ENCODE measurements at regions not wholly inside any gene's neighbourhood (a gene's known extent, or its start where the extent isn't known, plus 50 kb on each side); places are given as distances from the start of the nearest gene placed in this dataset.

DNA sequence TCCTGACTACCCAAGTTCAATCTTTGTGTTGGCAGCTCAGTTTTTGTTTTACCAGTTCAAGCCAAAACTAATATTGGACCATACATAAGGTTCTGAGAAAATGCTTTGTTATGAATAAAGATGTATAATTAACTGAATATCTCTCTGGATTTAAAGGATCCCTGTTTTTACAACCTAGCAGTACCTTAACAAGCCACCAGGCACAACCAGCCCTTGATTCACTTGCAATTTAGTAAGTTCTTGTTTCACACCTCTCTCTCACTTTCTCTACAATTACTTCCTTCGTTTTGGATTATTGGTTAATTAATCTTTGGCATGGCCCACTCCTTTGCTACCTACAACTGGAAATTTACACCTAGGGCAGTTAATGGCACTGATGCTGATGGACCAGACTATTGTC, 531.9 kb downstream of the SQOR start:
- no peak overlapping the region for H3K27ac ChIP-seq
- no peak overlapping the region for H3K4me3 ChIP-seq

DNA sequence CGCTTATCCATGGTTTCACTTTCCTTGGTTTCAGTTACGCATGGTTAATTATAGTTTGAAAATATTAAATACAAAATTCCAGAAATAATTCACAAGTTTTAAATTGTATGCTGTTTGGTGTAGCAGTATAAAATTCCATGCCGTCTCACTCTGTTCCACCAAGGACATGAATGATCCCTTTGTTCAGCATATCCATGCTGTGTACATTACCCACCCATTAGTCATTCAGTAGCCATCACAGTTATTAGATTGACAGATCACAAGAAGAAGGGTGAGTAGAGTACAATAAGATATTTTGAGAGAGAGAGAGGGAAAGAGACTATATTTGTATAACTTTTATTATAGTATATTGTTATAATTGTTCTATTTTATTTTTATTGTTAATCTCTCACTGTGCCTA, 535.5 kb downstream of the SQOR start:
- H3K4me3 ChIP-seq, result no peak overlapping the region

DNA sequence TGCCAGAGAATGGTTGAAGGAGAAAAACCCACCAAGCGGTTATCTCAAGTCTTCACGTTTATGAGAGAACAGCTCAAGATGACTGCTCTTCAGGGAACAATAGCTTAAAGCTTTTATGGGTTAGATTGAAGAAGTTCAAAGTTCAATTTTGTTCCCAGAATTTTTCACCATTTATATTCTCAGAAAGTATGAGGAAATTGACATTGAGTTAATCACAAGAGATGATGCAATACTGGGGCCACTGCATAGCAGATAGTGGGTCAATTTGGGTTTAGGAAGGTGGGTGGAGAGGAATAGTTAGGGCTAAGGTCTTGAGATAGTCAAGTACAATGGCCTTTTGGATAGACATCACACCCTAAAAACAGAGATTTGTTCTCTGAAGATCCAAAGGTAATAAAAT, 539.3 kb downstream of the SQOR start:
- no peak overlapping the region for H3K27ac ChIP-seq
- H3K4me3 ChIP-seq, result no peak overlapping the region

More for the DNA sequence above, 535.5 kb downstream of the SQOR start:
- H3K27ac ChIP-seq, result no peak overlapping the region

DNA sequence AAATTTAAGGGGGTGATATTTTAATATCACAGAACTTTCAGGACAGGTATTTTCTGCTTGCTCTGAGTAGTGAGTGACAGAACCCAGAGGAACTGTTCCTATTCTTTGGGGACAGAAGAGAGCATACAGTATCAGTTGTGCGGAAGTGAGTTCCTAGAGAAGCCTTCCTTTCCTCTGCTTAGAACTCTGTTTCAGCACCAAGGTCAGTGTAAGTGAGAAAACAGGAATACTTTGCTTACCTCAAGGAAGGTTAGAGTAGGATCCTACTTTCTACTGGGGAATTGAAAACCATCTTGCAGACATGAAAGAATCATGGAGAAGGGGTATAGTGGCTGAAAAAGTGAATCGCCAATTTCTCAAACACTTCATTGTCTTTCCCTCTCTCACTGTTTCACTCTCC, 542.4 kb downstream of the SQOR start:
- Histone ChIP-seq H3K27ac (no peak overlapping the region), H3K4me3 (no peak overlapping the region)

DNA sequence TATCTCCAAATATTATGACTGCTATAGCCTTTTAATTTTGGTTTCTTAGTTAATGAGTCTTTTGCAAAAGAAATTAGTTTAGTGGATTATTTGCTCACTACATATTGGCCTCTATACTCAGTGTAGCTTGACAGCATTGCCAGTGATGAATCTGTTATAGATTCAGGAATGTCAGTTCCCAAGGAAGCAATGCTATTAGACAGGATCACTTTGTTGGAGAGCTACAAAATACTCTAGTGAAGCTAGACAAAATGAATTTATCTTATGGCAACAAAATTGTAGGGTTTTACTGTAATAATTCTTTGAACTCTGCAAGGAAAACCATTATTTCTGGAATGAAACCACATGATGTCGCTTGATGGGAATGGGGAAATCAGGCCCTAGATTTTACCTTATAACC, 543.3 kb downstream of the SQOR start:
- Histone ChIP-seq H3K4me3 (no peak overlapping the region), H3K27ac (no peak overlapping the region)

DNA sequence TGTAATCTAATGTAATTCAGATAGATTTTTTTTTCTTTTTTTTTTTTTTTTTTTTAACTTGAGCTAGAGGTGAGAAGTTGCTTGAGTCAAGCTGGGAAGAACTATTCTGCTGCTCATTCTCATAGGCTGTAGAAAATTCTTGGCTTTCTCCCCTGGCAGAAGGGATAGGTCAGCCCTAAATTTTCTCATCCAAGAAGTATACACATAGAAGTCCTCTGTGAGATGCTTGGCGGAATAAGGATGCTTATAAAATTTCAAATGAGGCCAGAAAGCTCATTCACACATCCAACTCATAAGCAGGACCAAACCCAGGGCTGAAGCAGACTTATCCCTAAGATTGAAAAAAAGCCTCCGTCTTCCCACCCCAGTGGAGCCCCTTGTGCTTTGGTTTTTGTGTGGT, 572.5 kb downstream of the SQOR start:
- H3K4me3 ChIP-seq, result no peak overlapping the region
- H3K27ac ChIP-seq, result no peak overlapping the region

DNA sequence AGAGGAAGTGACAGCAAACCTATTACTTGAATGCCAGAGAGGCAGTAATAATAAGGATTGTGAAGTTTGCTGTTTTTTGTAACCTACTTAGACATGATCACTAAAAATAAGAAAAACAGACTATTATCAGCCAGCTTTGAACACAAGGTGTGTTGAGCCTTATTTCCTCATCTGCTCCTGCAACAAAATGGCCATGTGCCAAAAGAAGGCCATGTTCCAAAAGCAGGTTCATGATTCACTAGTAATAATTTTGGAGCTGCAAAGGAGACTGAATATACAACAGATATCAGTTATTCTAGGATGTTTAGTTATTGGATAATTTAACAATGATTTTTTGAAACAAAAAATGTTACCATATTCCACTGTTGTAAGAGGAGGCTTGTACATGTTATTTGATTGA, 578.7 kb downstream of the SQOR start:
- Histone ChIP-seq H3K4me3 (no peak overlapping the region), H3K27ac (no peak overlapping the region)

DNA sequence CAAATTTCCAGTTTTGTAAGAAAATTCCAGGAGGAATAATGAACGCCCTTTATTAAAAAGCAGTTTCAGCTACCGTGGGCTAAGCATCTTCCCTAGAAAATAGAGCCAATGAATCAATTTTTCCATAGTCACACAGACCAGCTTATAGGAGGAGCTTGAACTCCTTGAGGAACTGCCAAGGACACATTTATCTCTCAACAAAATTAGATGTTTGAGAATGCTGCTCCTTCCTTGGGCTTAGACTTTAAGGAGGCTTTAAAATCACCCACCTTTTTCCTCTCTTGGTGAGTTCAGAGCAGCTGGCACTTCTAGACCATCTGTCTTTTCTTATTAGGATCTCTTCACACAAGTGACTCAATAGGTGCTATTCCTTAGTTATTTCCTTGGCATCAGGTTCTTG, 588.0 kb downstream of the SQOR start:
- no peak overlapping the region for H3K4me3 ChIP-seq
- no peak overlapping the region for H3K27ac ChIP-seq

DNA sequence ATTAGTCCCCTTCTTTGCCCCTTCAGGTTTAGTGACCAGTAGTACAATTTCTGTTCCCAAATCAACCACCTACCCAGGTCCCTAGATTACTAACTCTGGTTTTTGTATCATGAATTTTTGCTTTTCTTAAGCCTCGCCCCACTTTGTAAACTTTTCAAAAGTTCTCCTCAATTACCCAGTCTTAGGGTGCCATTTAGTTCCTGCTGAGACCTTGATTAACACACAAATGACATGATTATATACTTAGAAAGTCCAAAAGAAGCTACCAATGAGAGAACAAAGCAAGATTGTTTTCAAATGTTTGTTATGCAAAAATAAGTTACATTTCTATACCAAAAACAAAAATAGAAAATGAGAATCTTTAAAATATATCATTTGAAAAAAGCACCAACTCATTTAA, 594.4 kb downstream of the SQOR start:
- H3K27ac ChIP-seq, result no peak overlapping the region
- no peak overlapping the region for H3K4me3 ChIP-seq

DNA sequence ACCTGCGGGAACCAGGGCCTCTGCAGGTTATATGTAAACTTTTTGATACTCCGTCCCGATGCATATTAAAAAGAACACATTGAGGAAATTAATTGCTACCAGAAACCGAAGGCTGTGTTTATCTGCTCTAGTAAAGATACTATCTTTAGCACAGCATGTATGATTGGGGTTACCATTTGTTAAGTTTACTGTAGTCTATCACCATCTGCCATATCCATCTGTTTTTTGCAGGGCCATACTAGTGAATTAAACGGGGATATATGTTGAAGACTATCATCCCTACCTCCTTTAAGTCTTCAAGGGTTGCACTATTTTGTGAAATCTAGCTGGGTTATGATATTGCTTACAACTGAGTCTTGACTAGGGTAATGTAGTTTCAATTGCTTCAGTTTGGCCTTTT, 597.0 kb downstream of the SQOR start:
- H3K4me3 ChIP-seq, result no peak overlapping the region

DNA sequence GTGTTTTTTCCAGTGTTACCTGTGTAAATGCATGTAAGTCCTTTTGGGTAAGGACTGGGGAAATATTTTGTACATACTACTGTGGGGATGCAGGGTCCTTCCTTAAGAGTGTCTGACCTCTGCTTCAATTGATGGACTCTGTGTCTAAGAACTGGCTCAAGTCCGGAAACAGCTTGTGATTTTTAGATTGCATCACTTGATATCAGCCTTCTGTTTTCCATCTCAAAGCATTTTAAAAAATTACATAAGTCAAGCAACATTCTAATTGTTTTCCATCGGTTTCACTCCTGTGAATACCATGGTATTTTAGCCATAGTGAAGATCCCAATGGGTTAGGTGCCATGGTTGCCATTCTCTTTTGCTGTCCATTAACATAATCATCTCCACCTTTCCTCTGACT, 597.6 kb downstream of the SQOR start:
- no peak overlapping the region for H3K4me3 ChIP-seq
- H3K27ac ChIP-seq, result no peak overlapping the region

More for the DNA sequence above, 597.0 kb downstream of the SQOR start:
- no peak overlapping the region for H3K27ac ChIP-seq

DNA sequence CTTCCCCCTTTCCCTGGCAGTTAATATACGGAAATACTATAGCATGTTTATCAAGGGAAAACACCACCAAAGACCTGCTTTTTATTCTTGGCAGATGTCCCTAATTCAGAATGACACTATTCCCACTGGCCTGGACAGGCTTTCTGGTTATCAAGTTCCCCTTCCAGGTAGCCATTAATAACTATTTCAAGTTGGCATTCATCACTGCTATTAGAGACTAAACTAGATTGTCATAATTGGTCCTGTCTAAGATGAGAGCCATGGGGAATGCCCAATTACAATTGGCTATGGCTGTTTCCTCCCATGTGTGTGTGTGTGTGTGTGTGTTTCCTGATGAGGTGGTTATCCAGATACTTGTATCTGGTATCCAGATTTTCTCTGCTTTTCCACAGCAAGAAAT, 608.1 kb downstream of the SQOR start:
- no peak overlapping the region for H3K4me3 ChIP-seq
- no peak overlapping the region for H3K27ac ChIP-seq

DNA sequence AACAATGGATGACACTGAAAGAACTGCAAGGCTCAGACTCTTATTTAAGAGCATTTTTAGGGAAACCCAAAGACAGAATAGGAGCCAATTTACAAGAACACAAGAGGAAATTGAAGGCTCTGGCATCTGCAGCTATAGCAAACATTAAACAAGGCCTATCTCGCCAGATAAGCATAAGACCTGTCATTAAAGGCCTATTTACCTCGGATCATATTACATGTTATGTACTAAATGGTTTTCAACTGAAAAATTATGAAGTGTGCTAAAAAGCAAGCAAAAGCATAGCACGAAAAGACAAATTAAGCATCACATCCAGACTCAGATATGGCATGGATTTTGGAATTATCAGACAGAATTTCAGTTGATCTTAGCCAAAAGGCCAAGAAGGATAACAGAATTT, 617.1 kb downstream of the SQOR start:
- Histone ChIP-seq H3K27ac (no peak overlapping the region), H3K4me3 (no peak overlapping the region)

DNA sequence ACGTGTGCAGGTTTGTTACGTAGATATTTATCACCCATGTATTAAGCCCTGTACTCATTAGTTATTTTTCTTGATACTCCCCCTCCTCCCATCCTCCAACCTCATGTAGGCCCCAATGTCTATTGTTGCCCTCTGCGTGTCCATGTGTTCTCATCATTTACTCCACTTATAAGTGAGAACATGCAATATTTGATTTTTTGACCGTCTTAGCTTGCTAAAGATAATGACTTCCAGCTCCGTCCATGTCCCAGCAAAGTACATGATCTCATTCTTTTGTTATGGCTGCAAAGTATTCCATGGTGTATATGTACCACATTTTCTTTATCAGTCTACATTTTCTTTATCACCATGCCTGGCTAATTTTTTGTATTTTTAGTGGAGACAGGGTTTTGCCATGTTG, 623.2 kb downstream of the SQOR start:
- no peak overlapping the region for H3K4me3 ChIP-seq
- H3K27ac ChIP-seq, result no peak overlapping the region

DNA sequence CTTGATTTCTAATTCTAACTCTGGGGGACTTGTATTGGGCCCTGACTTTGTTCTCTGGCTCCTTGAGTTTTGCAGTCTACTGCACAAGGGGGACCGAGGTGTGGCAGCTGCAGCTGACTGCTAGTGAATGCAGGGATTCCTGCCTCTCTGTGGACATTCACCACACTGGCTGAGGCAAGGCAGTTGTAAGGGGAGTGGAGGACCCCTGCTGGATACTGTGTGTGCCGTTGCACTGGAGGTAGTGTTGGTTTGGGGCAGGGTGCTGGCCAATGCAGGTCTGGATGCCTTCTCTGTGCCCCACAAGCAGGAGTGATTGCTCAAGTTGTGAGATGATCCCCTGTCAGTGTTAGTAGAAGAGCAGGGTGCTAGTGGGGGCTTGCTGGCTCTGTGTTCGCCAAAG, 626.1 kb downstream of the SQOR start:
- no peak overlapping the region for H3K4me3 ChIP-seq
- H3K27ac ChIP-seq, result no peak overlapping the region

DNA sequence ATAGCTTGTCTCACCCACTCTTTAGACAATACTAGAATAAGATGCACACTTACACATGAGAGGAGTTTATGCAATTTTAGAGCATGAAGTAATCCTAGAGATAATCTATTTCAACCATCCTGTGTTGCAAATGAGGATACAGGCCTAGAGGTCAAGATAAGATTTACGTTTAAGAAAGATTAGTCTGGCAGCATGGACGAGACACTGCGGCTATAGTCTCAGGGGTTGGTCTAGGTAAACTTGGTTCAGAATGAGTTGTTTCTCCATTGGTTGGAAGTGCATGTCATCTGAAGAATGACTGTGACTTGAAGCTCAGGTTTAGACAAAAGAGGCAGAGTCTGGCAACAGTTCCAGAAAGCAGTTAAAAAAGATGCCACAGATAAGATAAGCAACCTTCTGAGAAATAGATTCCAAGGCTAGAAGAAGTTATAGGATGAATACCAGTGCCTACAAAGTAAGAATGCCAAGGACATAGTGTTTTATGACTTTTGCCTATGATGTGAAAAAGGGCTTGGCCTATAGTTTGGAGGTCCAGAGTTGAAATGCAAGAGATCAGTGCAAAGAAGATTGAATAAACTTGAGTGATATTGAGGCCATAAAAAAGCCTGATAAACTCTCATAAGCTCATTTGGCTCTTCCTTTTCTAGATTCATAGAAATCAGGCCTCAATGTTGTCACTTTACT, 631.0 kb downstream of the SQOR start:
- Histone ChIP-seq H3K4me3 (no peak overlapping the region), H3K27ac (no peak overlapping the region)

DNA sequence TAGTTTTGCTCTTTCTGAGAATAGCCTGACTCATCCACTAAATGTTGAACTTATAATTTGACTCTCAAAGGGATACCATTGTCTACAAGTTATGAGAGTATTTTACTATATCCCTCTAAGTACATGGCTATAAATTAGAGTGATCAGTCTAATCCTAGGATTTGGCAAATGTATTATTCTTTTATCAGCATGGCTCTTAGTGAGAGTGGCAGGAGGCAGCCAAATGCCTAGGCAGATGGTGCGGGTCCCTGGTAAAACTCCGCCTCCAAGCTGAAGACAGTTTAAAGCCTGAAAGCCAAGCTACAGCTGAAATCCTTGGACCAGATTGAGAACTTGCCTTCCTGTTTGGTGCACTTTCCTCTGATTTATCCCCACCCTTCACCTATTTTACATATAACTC, 631.8 kb downstream of the SQOR start:
- H3K27ac ChIP-seq, result no peak overlapping the region
- H3K4me3 ChIP-seq, result no peak overlapping the region

DNA sequence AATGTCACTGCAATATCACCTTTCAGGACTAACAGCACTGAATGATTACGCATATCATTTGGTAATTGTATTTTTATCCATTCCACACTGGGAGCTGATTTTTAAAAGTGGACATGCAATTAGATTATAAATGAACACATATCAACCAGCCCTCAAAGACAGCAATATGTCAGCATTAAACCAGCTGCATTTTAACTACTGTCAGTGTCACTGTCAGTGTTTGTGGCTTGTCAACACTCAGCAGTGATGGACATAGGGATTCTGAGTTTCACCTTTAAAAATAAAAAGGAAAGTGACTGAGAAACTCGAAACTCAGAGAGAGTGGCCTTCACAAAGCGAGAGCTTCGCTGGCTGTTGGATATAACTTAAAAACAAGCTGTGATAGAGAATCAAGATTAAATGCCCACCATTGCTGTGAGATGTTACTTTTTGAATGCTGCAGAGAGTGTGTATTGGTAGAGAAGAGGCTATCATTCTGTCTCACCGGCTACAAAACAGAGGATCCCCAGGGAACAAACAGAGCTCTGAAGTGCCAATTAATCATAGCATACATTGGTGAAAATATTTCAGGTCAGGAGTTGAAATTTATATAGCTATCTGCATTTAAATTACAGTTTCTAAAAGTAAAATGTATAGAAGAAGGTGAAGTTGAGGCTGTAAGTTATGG, 635.8 kb downstream of the SQOR start:
- Histone ChIP-seq H3K4me3 (no peak overlapping the region), H3K27ac (no peak overlapping the region)

DNA sequence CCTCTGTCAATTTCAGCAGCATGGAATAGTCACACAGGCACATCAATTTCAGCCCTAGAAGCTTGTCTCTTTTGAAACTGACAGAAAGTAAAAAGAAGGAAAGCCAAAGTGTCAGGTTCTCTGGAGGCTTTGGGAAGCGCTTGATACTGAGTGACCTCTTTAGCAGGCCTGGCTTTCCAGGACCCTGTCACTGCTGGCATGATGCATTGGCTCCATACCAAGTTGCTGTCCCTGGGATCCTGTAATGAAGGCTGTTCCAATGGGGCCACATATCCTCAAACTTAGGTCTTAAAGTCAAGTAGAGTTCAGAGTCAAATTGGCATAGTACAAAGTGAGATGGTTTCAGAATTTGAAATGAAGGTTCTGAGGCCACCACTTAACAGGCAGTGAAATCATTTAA, 640.9 kb downstream of the SQOR start:
- H3K4me3 ChIP-seq, result no peak overlapping the region
- H3K27ac ChIP-seq, result no peak overlapping the region

DNA sequence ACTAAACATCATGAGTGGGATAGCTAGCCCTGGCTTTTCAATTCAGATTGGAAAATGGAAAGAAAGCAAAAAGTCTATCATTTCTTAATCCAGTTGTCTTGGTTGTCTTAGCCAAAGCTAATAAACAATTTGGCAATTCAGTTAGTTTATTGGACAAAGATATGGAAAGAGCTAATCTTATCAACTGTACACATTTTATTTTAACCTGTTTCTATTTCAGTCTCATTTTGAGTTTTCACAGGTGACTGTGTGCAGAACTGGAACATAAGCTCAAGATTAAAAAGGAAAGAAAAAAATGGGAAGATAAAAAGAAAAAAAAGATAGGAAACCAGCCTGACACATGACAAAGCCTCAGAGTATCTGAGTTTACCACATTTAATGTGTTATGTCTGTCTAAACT, 642.6 kb downstream of the SQOR start:
- no peak overlapping the region for H3K27ac ChIP-seq
- H3K4me3 ChIP-seq, result no peak overlapping the region

DNA sequence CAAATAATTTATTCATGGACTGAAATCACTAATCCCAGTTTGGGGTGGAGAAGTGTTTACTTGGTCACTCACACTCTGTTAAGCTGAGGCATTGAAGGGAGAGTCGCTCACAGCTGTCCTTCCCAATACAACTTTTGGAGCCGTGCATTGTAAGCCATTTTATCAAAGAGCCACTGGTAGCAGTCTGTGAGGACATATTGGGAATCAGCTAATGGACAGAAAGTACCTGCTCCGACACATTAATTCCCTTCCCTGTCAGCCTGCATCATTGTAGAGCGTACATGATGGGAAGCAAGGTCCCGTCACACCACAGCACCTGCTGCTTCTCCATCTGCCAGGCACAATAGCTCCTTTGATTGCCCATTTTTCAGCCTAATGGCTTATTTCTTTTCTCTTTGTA, 643.2 kb downstream of the SQOR start:
- Histone ChIP-seq H3K4me3 (no peak overlapping the region), H3K27ac (no peak overlapping the region)

DNA sequence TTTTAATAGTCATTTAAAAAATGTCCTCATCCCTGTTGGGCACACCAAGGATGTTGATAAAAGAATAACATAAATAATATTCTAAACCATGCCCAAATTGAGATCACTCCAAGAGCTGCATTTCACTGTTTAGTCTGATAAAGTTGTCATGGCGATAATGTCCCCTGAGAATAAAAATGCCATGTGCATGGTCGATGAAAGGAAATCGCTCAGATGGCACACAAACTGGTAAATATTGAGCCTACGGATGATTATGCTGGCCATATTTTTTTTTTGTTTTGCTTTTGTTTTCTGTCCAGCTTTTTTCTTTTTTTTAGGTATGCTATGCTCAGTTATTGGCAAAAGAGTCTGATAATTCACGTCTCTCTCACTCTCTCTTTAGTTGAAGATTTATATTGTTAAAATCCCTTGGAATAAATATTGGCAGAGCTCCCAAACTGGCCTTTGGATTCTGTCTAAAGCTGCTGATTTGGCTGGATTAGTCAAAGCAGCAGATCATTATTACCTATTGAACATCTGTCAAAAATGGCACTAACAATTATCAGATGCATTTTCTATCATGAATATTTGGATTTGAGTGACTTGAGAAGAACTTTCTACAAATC, 643.8 kb downstream of the SQOR start:
- Histone ChIP-seq H3K4me3 (no peak overlapping the region), H3K27ac (no peak overlapping the region)
